PC-9 (cell line): ENCODE measurements at regions not wholly inside any gene's neighbourhood (a gene's known extent, or its start where the extent isn't known, plus 50 kb on each side); places are given as distances from the start of the nearest gene placed in this dataset.

Experiments
- BruUV-seq: library from RNA; stranded (reverse); fragments of 400-500 nt; replicated peaks from 2 replicates; lab custom pipeline; 2021; lab: Mats Ljungman, UMichigan
- CTCF ChIA-PET: fragments of 300-600 bp; sonication (Branson Sonifier 250); formaldehyde crosslinking; loops from one replicate; lab custom pipeline; 2022; ENCODE audit warnings: antibody characterized with exemption; lab: Charles Lee
- POLR2A ChIA-PET: fragments of 300-600 bp; sonication (Branson Sonifier 250); formaldehyde crosslinking; loops from one replicate; lab custom pipeline; 2022; ENCODE audit warnings: antibody characterized with exemption; ENCODE audit not compliant: unreplicated experiment; lab: Charles Lee
- DNase-seq, 2 experiments: peaks; one replicate each; pipeline versions ENCODE4 v3.0.0 to v3.0.0-alpha.2; 2015 to 2022; ENCODE audit warnings: mixed read lengths in 1 of 2
- H2AFZ ChIP-seq: fragments of 200-600 bp; sonication (generic); 2 replicates; pipeline ENCODE4 v1.8.1; 2017; ENCODE audit warnings: antibody characterized with exemption
- H3F3A ChIP-seq: fragments of 200-600 bp; sonication (generic); 2 replicates; pipeline ENCODE4 v1.8.1; 2017; ENCODE audit warnings: antibody characterized with exemption, mild to moderate bottlenecking, low read depth; ENCODE audit not compliant: insufficient read depth
- H3K27ac ChIP-seq: fragments of 200-600 bp; sonication (generic); 2 replicates; pipeline ENCODE4 v1.6.1; 2016; ENCODE audit warnings: mixed run types
- H3K27me3 ChIP-seq: fragments of 200-600 bp; sonication (generic); 2 replicates; pipeline ENCODE4 v1.6.1; 2016; ENCODE audit warnings: low read depth, mixed run types; ENCODE audit not compliant: insufficient read depth
- H3K36me3 ChIP-seq: fragments of 200-600 bp; sonication (generic); 2 replicates; pipeline ENCODE4 v1.6.1; 2016; ENCODE audit warnings: low read depth, mixed run types
- H3K4me1 ChIP-seq: fragments of 200-600 bp; sonication (generic); replicated peaks from 2 replicates; pipeline ENCODE4 v1.6.1; 2016; ENCODE audit warnings: mixed run types; ENCODE audit not compliant: insufficient read depth
- H3K4me2 ChIP-seq: fragments of 200-600 bp; sonication (generic); 2 replicates; pipeline ENCODE4 v1.6.1; 2017; ENCODE audit warnings: mixed run types
- H3K4me3 ChIP-seq: fragments of 200-600 bp; sonication (generic); 2 replicates; pipeline ENCODE4 v1.6.1; 2016; ENCODE audit warnings: mixed run types
- H3K79me2 ChIP-seq: fragments of 200-600 bp; sonication (generic); 2 replicates; pipeline ENCODE4 v1.6.1; 2017; ENCODE audit warnings: low read depth, mixed run types
- H3K9me2 ChIP-seq: fragments of 200-600 bp; sonication (generic); 2 replicates; pipeline ENCODE4 v1.8.1; 2017; ENCODE audit warnings: mild to moderate bottlenecking; ENCODE audit not compliant: insufficient read depth
- H3K9me3 ChIP-seq: fragments of 200-600 bp; sonication (generic); 2 replicates; pipeline ENCODE4 v1.8.1; 2016; ENCODE audit warnings: low read depth; ENCODE audit not compliant: insufficient read depth
- H4K20me1 ChIP-seq: fragments of 200-600 bp; sonication (generic); 2 replicates; pipeline ENCODE4 v1.8.1; 2017; ENCODE audit not compliant: insufficient read depth
- CTCF ChIP-seq: fragments of 200-600 bp; sonication (generic); conservative IDR thresholded peaks from 2 replicates; pipeline ENCODE4 v1.6.1; 2017; ENCODE audit warnings: mixed run types, antibody characterized with exemption, mild to moderate bottlenecking, moderate library complexity
- EZH2 ChIP-seq: fragments of 200-600 bp; sonication (generic); IDR thresholded peaks from 2 replicates; pipeline ENCODE4 v1.8.0; 2017; ENCODE audit warnings: antibody characterized with exemption, low read depth
- intact Hi-C: fragments of 100-400 bp; cut with micrococcal nuclease; formaldehyde crosslinking; loops from one replicate; pipeline ENCODE4 v1.10.0; 2022; ENCODE audit not compliant: unreplicated experiment

GRCh38 chr11:133742353-133742752 lies 103.0 kb downstream of the SPATA19 start:
- H3K36me3 ChIP-seq: no peaks in the 10 kb centered on the region
- H3K9me3 ChIP-seq: no peaks in the 10 kb centered on the region
- CTCF ChIA-PET: no interaction called here
- DNase-seq: no peak
- intact Hi-C loops: no loop called here
- no peaks in the 10 kb centered on the region for H3K9me2 ChIP-seq
- H3K4me3 ChIP-seq: no peak overlapping the region
- peaks cover 13% of the 10 kb centered on the region; the same call in 1 of the 2 replicates for H3K27me3 ChIP-seq
- H3K27ac ChIP-seq: no peak overlapping the region
- no peak overlapping the region for H2AFZ ChIP-seq
- H4K20me1 ChIP-seq: no peaks in the 10 kb centered on the region
- BruUV-seq: no TSS peak
- H3F3A ChIP-seq: no peaks in the 10 kb centered on the region
- POLR2A ChIA-PET: no interaction called here
- no peak overlapping the region for H3K4me2 ChIP-seq
- no peaks in the 10 kb centered on the region for H3K4me1 ChIP-seq
- no peak for TF ChIP-seq EZH2
- TF ChIP-seq CTCF: no peak
- H3K79me2 ChIP-seq: no peaks in the 10 kb centered on the region

DNA sequence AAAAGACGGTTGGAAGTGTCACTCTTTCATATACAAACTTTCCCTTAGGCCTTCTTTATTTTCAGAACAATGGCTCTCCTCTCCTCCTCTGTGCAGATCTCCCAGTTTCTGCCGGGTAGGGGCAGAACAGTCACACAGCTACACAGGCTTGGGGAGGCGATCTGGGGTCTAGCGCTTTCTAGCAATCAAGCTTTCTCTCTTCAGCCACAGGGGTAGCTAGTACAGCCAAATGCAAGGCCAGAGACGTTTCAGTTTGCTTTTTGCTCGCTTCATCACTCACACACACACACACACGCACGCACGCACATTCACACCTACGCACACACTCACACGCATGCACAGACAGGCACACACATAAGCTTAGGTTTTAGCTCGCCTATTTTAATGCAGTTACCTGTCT lies 104.3 kb downstream of the SPATA19 start:
- CTCF ChIA-PET: no interaction called here
- POLR2A ChIA-PET: no interaction called here

GRCh38 chr11:133739481-133739880 lies 105.8 kb downstream of the SPATA19 start:
- H2AFZ ChIP-seq: no peak overlapping the region
- H3K9me3 ChIP-seq: no peaks in the 10 kb centered on the region
- no peak overlapping the region for H3K27ac ChIP-seq
- TF ChIP-seq EZH2: no peak
- TF ChIP-seq CTCF: no peak
- no peaks in the 10 kb centered on the region for H3K9me2 ChIP-seq
- no peaks in the 10 kb centered on the region for H3K79me2 ChIP-seq
- ChIA-PET CTCF (no interaction called here), POLR2A (no interaction called here)
- no peaks in the 10 kb centered on the region; the same call in 1 of the 2 replicates for H3K27me3 ChIP-seq
- intact Hi-C loops: no loop called here
- DNase-seq: no peak
- no peaks in the 10 kb centered on the region for H3F3A ChIP-seq
- no TSS peak for BruUV-seq
- H3K4me3 ChIP-seq: no peak overlapping the region
- H3K4me2 ChIP-seq: no peak overlapping the region
- no peaks in the 10 kb centered on the region for H3K4me1 ChIP-seq
- no peaks in the 10 kb centered on the region for H4K20me1 ChIP-seq
- no peaks in the 10 kb centered on the region for H3K36me3 ChIP-seq

More for the DNA sequence above, 104.3 kb downstream of the SPATA19 start:
- no peaks in the 10 kb centered on the region for H3K4me1 ChIP-seq
- peaks cover 8% of the 10 kb centered on the region; the same call in 1 of the 2 replicates for H3K27me3 ChIP-seq
- H3K9me2 ChIP-seq: no peaks in the 10 kb centered on the region
- DNase-seq: no peak
- H4K20me1 ChIP-seq: no peaks in the 10 kb centered on the region
- no peak overlapping the region for H3K27ac ChIP-seq
- H3K9me3 ChIP-seq: no peaks in the 10 kb centered on the region
- intact Hi-C loops: no loop called here
- no TSS peak for BruUV-seq
- H2AFZ ChIP-seq: no peak overlapping the region
- H3K4me2 ChIP-seq: no peak overlapping the region
- H3F3A ChIP-seq: no peaks in the 10 kb centered on the region
- no peaks in the 10 kb centered on the region for H3K36me3 ChIP-seq
- TF ChIP-seq CTCF (no peak), EZH2 (no peak)
- H3K4me3 ChIP-seq: no peak overlapping the region
- no peaks in the 10 kb centered on the region for H3K79me2 ChIP-seq
